Activated T-cell treated with anti-CD3 and anti-CD28 coated beads for 48 hours (primary cell): ENCODE measurements at regions not wholly inside any gene's neighbourhood (a gene's known extent, or its start where the extent isn't known, plus 50 kb on each side); places are given as distances from the start of the nearest gene placed in this dataset.
"Not testable (repeated sequence)": the region's sequence is repeated elsewhere in the genome, so short reads cannot be mapped to it uniquely, and the experiment has no call there.

ENCODE experiments used
- DNase-seq: peaks from one replicate; pipeline ENCODE4 v3.0.0-alpha.2; 2020; ENCODE audit warnings: low read depth

- no peak for DNase-seq
These were observed 2286.3 kb upstream of the RAG2 start for GRCh38 chr11:38884145-38884865.

DNA sequence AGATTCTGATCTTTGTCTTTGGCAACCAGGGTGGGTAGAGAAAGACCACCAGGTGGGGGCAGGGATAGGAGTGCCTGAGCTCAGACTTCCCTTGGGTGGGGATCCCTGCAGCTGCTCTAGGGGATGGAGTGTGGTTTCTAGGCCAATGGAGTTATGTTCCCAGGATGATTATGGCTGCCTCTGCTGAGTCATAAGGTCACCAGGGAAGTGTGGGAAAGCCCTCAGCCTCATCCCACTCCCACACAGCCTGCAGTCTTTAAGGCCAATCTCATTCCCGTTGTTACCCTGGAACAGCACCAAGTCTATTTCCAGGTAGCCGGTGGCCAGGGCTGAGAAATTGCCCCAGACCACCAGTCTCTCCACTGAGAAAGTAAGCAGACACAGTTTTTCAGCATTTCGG, 2269.3 kb upstream of the RAG2 start:
- no peak for DNase-seq

- no peak for DNase-seq
These were observed 2267.9 kb upstream of the RAG2 start for GRCh38 chr11:38865922-38866321.

DNA sequence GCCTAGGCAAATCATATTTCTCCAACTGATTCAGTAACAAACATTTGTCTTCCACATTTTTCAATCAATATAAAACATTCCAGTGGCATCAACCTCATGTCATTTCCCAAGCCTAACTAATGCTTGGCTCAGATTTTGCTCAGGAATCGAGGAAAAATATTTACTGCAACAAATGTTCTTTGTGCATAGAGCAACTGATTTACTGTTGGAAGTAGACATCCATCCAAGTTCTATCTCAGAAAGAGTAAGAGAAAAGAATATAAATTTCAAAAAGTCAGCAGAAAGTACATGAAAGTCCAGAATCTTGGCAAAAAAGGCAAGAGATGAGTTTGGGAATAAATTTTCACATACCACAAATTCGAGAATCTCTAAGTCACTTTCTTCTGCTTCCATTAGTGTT, 2245.0 kb upstream of the RAG2 start:
- no peak for DNase-seq

- DNase-seq, result no peak
These were observed 2241.0 kb upstream of the RAG2 start for GRCh38 chr11:38839071-38839470.

DNA sequence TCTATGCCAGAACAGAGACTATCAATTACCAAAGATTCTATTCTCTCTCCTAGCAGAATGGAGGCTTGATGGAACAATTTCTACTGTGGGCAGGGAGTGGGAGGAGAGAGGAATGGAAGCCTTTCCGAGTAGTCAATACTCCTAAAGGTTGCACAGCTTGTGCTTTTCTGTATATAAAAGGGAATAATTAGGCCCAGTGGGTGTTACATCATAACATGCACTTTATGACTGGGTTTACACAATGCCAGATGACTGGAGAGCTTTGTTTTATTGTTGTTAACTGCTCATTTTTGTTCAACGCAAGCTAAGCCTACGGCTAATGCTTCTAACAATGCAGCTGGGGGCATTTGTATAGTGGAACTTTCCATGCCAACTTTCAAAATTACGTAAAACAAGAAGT, 2237.9 kb upstream of the RAG2 start:
- no peak for DNase-seq

DNA sequence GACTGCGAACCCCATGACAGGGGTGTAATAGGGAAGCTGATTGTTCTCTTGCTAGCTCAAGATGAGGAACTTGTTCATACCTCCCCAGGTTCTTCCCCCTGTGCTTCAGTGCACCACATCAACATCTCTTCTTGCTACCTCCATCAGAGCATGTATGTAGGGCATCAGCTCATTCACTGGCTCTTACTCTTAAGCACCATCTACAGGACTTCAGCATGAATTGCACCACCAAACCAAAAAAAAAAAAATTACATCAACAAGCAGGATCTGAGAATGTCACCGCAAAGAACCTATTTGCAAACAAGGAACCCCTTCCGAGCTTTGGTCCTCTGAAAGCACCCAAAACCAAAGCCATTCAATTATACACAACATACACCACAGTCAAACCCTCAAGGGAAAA, 2226.5 kb upstream of the RAG2 start:
- DNase-seq, result no peak

- not testable (repeated sequence) for DNase-seq
These were observed 2223.8 kb upstream of the RAG2 start for GRCh38 chr11:38821786-38822185.

DNA sequence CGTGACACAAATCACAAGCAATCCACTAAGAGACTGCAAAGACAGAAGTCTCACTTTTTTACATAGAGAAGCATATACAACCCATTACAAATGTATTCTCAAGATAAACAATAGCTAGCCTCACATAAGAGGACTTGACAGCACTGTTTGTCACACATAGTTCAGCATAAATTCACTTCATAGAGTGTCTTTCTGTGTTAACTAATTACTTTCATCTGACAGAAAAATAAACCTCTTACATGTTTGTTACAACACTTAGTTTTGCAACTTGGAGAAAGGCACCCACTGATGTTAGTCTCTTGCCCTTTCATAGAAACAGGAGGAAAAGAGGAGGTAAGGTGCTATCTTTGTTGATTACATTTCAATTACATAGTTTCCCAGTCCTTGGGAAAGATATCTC, 2221.9 kb upstream of the RAG2 start:
- no peak for DNase-seq

DNA sequence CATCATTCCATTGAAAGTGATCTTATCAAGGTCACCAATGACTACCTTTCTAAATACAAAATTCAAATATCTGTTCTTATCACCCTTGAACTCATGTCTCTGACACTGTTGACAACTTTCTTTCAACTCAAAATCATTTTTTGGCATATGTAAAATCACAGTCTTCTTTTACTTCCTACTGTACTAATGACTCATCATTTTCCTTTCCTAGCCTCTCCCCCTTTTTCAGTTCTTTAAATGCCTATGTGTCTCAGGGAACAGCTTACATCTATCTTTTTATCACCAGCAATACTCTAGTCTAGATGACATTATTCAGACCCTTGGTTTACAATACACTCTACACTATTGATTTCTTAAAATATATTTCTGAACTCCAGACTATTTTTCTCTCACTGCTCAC, 2220.7 kb upstream of the RAG2 start:
- no peak for DNase-seq

DNA sequence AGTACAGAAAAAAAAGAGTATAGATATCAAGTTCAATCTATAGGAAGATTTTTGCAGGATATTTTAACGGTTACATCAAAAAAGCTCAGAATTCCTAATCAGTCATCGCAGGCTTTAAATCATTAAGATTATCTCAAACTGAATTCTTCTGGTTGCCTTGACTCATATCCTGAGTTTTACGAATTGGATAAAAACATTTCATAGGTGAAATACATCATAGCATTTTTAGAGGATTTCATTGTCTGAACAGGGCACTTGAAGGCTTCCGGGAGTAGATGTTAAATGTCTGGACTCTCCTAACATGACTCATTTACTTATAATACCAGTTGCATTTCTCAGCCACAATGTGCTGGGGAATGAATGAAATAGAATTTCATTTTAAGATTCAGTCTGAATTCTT, 2216.6 kb upstream of the RAG2 start:
- no peak for DNase-seq

DNA sequence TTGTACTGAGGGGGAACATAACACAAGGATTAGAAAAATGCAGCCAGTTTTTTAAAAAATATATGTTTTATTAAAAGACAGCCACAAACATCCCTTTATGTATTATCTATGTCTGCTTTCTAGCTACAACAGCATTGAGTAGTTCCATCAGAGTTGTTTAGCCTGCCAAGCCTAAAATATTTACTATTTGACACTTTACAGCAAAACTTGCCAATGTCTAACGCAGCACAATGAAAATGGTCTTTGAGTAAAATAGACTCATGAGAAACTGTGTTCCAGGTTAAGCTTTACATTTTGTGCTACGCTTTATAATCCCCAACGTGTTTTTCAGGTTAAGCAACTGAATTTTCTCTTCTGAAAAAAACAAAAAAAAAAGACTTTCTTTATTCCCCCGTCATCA, 2211.5 kb upstream of the RAG2 start:
- no peak for DNase-seq

DNA sequence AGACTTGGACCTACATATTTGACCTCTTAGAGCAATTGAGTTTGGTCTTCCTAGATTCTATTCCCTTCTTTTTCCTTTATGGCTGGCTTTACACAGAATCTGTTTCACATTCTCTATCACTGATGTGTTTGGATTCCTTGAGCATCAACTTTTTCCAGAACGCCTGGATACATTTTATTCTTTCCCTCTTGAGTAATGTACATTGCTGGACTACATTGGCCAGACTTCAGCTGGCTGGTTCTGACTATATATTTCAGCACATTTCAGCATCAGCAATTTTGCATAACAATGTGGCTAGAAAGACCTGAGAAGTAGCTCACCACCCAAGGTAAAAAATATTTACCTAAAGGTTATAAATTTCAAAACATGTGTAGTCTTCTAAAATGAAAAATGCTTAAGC, 2198.2 kb upstream of the RAG2 start:
- DNase-seq, result no peak

DNA sequence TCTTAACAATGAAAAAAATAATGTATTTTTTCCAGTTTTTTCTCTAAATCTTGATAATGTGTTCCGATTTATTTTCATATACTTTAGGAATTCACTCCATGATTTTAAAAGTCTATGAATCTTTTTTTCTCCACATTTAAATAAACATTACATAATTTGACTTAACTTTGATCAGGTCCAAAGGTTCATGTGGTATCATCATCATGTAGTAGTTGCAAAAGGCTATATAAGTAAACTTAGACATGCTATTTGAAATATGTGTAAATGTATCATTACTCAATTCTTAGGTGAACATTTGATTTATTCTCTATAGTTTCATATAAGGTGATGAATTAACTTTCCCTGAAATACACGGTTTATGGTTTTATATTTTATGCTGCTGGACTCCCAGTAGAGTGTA, 2197.0 kb upstream of the RAG2 start:
- no peak for DNase-seq

GRCh38 chr11:38791346-38791961, 2193.4 kb upstream of the RAG2 start:
- no peak for DNase-seq

DNA sequence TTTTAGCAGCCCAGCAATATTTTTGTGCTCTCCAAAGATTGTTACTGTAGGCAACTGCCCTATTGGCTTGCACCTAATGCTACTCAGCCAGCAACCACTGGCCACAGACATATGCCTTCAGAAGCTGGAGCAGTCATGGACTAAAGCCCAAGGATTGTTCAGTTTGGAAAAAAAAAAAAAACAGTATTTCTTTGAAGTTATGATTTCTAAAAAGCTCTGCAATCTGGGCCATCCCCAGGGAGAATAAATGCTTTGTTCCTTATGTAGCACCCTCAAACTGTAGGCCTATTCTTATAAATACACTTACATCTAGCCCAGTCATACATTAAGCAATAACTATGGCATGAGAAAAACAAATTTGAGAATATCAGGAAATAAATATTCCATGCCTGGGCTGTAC, 2190.5 kb upstream of the RAG2 start:
- DNase-seq, result no peak

GRCh38 chr11:38784164-38784563, 2186.1 kb upstream of the RAG2 start:
- DNase-seq, result no peak

DNA sequence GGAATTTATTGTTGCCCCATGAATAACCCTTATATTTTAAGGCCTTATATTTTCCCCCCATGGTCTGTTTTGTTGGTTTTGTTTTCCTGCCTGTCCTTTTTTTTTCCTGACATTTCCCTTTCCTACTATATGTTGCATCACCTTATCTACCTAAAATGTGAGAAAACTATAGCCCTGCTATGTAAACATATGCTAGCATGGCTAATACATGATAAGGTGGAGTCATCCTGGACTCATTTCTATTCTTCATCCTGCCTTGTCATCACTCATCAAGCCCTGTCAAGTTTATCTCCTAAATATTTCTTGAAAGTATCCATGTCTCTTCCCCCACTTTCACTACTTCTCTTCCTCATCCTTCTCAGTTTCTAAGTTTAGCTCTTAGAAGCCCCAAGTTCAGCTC, 2168.8 kb upstream of the RAG2 start:
- no peak for DNase-seq

- DNase-seq, result no peak
These were observed 2161.4 kb upstream of the RAG2 start for GRCh38 chr11:38759394-38759793.

GRCh38 chr11:38756537-38756936, 2158.5 kb upstream of the RAG2 start:
- no peak for DNase-seq

GRCh38 chr11:38751421-38751820, 2153.4 kb upstream of the RAG2 start:
- DNase-seq, result no peak

- not testable (repeated sequence) for DNase-seq
These were observed 2148.5 kb upstream of the RAG2 start for GRCh38 chr11:38746516-38746915.

DNA sequence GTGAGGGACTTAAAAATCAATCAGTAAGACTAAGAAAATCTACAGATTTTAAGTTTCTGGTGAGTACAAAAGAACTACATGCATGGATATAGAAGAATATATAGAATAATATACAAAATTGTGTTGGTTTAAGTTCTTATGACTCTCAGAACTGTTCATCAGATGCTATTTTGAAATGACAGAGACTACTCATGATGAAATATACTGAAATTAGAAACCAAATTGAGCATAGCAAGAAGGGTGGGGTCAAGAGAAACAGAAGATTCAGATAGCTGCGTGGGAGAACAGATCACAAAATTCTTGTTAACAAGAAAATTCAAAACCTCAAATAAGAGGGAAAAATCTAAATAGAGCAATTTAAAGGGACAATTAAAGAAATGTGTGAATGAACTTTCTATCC, 2125.3 kb upstream of the RAG2 start:
- DNase-seq, result no peak
